ENCODE measurements at regions not wholly inside any gene's neighbourhood (a gene's known extent, or its start where the extent isn't known, plus 50 kb on each side); places are given as distances from the start of the nearest gene placed in this dataset.

GRCh38 chr2:236366397-236366796, 102.2 kb upstream of the ASB18 start:
- no peak for TF ChIP-seq CTCF (optimal IDR thresholded peaks at IDR 0.05 in 1 of 3, IDR thresholded peaks at IDR 0.05 in 1 of 3, conservative IDR thresholded peaks at IDR 0.05 in 1 of 3; ENCODE audit: extremely low read depth in 1 of 3, insufficient read depth in 2 of 3, low read length in 3 of 3)
- no peak for TF ChIP-seq EZH2 (IDR thresholded peaks at IDR 0.05; ENCODE audit: low read length)

Data from keratinocyte (primary cell).